GM20431 (cell line): ENCODE measurements at regions not wholly inside any gene's neighbourhood (a gene's known extent, or its start where the extent isn't known, plus 50 kb on each side); places are given as distances from the start of the nearest gene placed in this dataset.
"Not testable (repeated sequence)": the region's sequence is repeated elsewhere in the genome, so short reads cannot be mapped to it uniquely, and the experiment has no call there.

Source experiments
- in situ Hi-C: fragments of 300-500 bp; cut with MseI, MboI; formaldehyde crosslinking; loops from one replicate; pipeline ENCODE4 v1.15.0; 2020; ENCODE audit warnings: low sequenced_read_pairs; ENCODE audit not compliant: unreplicated experiment

DNA sequence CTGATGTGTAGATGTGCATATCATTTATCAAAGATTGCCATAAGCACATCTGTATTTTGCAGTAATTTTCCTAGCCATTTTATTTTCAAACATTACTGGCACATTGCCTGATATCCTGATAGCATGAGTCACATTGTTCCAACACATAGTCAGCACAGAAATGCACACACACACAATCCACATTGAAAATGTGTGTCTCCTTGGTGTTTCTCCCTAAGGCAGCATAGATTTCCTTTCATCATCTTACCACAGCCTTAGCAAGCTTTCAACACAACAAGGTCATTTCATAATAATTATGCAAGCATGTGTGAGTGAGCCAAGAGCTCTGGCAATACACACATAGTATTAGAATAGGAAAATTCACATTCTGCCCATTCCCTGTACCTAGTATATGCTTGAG, 245.4 kb upstream of the MEIS1 start:
- in situ Hi-C loops = no loop called here

- in situ Hi-C loops = no loop called here
Observed at GRCh38 chr2:66186537-66186936, 248.4 kb upstream of the MEIS1 start.

DNA sequence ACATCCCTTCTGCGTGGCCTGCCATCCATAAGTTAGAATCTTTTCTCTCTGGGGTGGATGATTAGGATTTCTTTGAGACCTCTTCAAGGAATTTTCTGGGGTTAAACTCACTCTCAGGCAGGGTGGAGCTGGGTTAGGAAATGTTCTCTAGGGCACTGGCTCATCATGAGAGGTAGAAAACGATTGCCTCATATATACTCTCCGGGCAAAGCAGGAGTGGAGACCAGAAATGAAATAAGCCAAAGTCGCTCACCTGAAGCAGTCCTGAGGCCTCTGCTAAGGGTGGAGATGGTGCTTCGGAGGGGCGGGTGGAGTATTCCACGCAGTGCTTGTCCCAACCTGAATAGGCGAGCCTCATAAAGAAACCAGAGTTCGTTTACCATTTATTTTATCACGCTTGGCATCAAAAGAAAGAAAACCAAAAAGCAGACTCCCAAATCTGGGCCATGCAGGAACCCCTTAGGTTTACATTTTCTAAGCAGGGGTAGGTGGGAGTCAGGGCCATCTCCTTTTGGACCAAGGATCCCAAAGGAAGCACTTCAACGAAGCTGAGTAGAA, 249.3 kb upstream of the MEIS1 start:
- in situ Hi-C loops = no loop called here

- in situ Hi-C loops = not testable (repeated sequence)
Observed at GRCh38 chr2:66177128-66177796, 257.7 kb upstream of the MEIS1 start.

- in situ Hi-C loops = no loop called here
Observed at GRCh38 chr2:66174491-66174890, 260.4 kb upstream of the MEIS1 start.

DNA sequence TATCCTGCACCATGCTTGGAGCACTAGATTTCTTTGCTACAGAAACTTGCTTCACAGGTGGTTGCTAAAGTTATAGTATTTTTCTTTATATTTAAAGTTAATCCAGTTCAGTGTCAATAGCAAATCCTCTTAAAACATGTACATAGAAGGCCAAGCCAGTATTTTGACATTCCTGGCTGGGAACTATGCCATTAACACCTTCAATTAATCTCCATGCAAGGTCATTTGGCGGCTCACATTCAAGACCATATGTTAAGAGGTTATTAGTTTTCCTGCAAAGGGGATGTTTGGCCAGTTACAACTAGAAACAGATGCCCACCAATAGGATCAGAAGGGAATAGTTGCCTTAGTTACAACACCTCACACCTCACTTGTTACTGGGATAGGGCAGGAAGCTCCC, 261.3 kb upstream of the MEIS1 start:
- in situ Hi-C loops = no loop called here

- in situ Hi-C loops = no loop called here
Observed at GRCh38 chr2:66171530-66171929, 263.4 kb upstream of the MEIS1 start.

DNA sequence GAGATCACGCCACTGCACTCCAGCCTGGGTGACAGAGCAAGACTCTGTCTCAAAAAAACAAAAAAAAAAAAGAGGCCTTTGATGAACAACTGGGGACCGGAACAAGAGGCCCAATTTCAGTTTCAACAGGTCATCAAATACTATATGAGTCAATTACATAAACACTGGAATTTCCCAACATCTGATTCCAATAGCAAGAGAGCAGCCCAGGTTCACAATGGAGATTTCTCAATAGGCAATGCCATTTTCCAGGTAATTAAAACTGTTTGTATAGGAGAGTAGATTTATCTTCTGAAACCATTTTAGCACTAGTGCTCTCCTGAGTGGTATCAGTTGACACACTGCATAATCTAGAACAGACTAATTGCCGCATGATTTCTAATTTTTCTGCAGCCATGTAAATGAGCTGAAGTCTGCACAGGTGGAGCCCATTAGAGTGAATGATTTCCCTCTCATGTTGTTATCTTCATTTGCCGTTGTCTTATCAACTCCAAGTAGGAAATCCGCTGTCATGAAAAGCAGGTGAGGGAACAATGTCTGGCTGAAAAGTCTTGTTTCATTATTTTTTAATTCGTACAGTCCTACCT, 264.1 kb upstream of the MEIS1 start:
- in situ Hi-C loops = no loop called here

DNA sequence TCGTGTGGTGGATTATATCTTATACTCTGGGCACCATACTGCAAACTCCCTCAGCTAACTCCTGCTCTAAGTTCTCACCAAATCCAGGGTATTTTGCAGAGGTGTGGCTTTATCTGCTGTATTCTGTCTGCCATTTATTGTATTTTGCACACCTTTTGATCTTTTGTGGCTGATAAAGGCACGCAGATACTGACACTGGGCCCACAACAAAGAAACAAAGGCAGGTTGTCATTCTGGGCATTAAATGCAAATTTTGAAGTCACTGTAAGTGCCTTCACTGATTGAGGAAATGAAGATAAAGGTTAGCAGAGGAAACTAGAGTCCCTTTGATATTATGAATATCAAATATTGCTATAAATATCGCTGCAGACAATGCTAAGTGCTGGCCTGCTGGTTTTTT, 265.8 kb upstream of the MEIS1 start:
- in situ Hi-C loops = no loop called here

GRCh38 chr2:66164470-66164869, 270.5 kb upstream of the MEIS1 start:
- in situ Hi-C loops = no loop called here

DNA sequence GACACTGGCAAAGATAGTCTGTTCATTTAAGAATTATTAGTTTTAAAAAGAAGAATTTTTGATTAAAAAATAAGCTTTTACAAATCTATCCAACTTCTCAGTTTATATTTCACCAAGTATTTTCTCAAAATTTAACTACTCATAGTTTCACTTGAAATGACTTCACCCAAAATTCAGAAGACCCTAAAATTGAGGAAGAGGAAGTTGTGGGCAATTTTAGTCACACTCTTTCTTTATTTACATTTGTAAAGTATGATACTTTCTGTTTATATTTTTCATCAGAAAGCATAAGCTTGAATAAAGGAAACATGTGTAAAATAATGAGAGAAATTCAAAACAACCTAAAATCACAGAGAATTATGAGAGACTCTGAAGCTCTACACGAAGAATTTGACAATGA, 278.8 kb upstream of the MEIS1 start:
- in situ Hi-C loops = no loop called here

GRCh38 chr2:66153941-66154340, 281.0 kb upstream of the MEIS1 start:
- in situ Hi-C loops = no loop called here

GRCh38 chr2:66145490-66145889, 289.4 kb upstream of the MEIS1 start:
- in situ Hi-C loops = no loop called here

GRCh38 chr2:66144324-66144723, 290.6 kb upstream of the MEIS1 start:
- in situ Hi-C loops = not testable (repeated sequence)

DNA sequence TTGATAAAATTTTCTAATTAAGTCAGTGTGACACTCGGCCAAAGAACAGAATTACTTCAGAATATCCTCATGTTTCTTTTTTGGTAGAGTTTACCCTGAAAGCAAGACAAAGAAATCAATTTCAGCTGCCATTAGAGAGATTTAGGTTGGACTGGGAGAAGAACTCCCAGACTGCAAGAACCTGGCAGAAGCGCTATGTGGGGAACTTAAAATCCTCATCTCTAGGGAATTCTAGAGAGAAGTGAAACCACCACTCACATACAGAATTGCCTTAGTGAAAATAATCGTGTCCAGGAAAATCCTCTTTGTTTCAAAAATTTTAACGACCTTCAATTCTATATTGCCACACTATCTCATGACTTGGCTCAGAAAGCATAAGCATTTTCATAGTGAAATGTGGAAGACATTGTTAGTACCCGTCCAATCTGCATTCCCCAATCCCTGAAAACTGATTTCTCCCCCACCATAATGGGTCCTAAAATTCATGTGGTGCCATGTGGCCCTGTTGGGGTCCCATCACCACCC, 297.3 kb upstream of the MEIS1 start:
- in situ Hi-C loops = no loop called here

GRCh38 chr2:66134138-66134701, 300.7 kb upstream of the MEIS1 start:
- in situ Hi-C loops = no loop called here

GRCh38 chr2:66127656-66128055, 307.3 kb upstream of the MEIS1 start:
- in situ Hi-C loops = no loop called here

DNA sequence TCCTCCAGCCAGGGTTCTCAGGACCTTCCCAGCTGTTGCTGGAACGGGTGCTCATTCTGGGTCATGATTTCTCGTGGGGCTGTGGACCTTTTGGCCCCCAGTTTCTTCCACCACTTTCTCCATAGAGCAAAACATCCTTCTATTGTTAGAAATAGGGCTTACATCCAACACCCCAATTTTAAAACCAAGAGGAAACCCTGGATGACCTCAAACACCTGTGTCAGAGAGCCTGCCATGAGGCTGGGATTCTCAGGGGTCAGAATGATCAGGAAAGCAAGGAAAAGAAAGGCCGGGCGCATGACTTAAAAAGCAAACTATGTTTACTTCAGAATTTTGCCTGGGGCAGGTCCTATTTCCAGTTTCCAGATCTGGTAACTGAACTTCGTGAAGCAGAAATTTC, 307.9 kb upstream of the MEIS1 start:
- in situ Hi-C loops = no loop called here

DNA sequence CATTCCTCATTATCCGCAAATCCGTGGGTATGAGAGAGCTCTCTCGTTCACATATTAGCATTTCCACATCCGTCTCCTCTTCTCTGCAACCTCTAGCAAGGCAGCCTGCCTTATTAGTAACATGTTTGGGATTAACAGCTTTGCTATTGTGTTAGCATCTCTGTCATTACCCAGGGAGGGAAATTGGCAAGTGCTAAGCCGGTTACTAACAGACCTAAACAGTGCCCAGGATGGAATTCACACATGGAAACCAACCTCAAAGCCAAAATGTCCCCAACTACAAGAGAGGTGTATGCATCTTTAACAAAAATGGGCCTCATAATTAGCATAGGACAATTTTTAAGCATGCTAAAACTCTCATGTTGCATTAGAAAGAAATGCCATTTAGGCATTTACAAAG, 309.0 kb upstream of the MEIS1 start:
- in situ Hi-C loops = no loop called here

- in situ Hi-C loops = no loop called here
Observed at GRCh38 chr2:66122516-66122915, 312.4 kb upstream of the MEIS1 start.

DNA sequence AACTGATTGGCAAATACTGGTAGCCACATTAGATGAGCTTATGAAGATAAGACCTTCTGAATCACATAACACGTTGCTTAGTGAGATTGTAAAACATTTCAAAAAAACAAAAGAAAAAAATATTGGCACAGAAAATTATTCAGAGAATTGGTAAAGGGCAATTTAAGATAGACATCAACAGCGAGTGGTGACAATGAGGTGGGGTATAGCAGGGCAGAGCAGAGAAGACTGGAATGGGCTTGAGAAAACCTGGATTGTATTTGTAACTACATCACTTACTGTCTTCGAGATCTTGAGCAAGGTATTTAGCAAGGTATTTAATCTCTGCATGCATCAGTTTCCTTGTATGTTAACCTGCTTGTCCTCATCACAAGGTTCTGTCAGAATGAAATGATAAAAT, 313.0 kb upstream of the MEIS1 start:
- in situ Hi-C loops = no loop called here
